HL-60 (cell line): ENCODE measurements at regions not wholly inside any gene's neighbourhood (a gene's known extent, or its start where the extent isn't known, plus 50 kb on each side); places are given as distances from the start of the nearest gene placed in this dataset.

Experiments used
- DNase-seq, 2 experiments: peaks; one replicate each; pipeline ENCODE4 v3.0.0-alpha.2; 2010 to 2020; ENCODE audit warnings: low read depth in 1 of 2, low spot score in 1 of 2
- H3K27ac ChIP-seq: fragments of 250-450 bp; sonication (Bioruptor Pico); replicated peaks from 2 replicates; pipeline ENCODE4 v1.5.1; 2020; ENCODE audit warnings: mild to moderate bottlenecking, moderate library complexity
- H3K27me3 ChIP-seq: fragments of 250-450 bp; sonication (Bioruptor Pico); 2 replicates; pipeline ENCODE4 v1.5.1; 2021; ENCODE audit warnings: mild to moderate bottlenecking, moderate library complexity; ENCODE audit not compliant: insufficient read depth, poor library complexity, severe bottlenecking
- H3K4me3 ChIP-seq: replicated peaks from 2 replicates; pipeline ENCODE4 v1.5.1; 2011; ENCODE audit warnings: mild to moderate bottlenecking, control low read depth, low read length; ENCODE audit not compliant: insufficient read depth
- CTCF ChIP-seq: IDR thresholded peaks from one replicate; pipeline ENCODE4 v1.5.1; 2011; ENCODE audit warnings: low read length, control low read depth, inconsistent platforms; ENCODE audit not compliant: insufficient read depth
- GABPA ChIP-seq: IDR thresholded peaks from 2 replicates; pipeline ENCODE4 v1.6.1; 2012; ENCODE audit warnings: low read depth
- POLR2AphosphoS5 ChIP-seq: IDR thresholded peaks from 2 replicates; pipeline ENCODE4 v1.6.1; 2012; ENCODE audit warnings: low read depth
- REST ChIP-seq: IDR thresholded peaks from 2 replicates; pipeline ENCODE4 v1.6.1; 2012; ENCODE audit warnings: low read depth; ENCODE audit not compliant: insufficient replicate concordance
- SPI1 ChIP-seq: IDR thresholded peaks from 2 replicates; pipeline ENCODE4 v1.6.1; 2012; ENCODE audit warnings: low read depth, mild to moderate bottlenecking, borderline replicate concordance

GRCh38 chr22:22798232-22798616, 89.4 kb upstream of the IGLL5 start:
- H3K4me3 ChIP-seq = no peak overlapping the region
- DNase-seq = no peak
- no peak overlapping the region for H3K27ac ChIP-seq
- H3K27me3 ChIP-seq = no peaks in the 10 kb centered on the region
- TF ChIP-seq CTCF (no peak), POLR2AphosphoS5 (no peak), GABPA (no peak), SPI1 (no peak), REST (no peak)

GRCh38 chr22:22798716-22799115, 88.9 kb upstream of the IGLL5 start:
- Histone ChIP-seq H3K4me3 (no peak overlapping the region), H3K27ac (no peak overlapping the region), H3K27me3 (no peaks in the 10 kb centered on the region)
- TF ChIP-seq SPI1 (no peak), POLR2AphosphoS5 (no peak), CTCF (no peak), REST (no peak), GABPA (no peak)
- DNase-seq = no peak

- H3K4me3 ChIP-seq = no peak overlapping the region
- TF ChIP-seq SPI1 (no peak), CTCF (no peak), POLR2AphosphoS5 (no peak), GABPA (no peak)
- H3K27ac ChIP-seq = no peak overlapping the region
- H3K27me3 ChIP-seq = no peaks in the 10 kb centered on the region
- no peak for DNase-seq
Measured at GRCh38 chr22:22799561-22799960, 88.1 kb upstream of the IGLL5 start.

- Histone ChIP-seq H3K4me3 (no peak overlapping the region), H3K27me3 (no peaks in the 10 kb centered on the region), H3K27ac (no peak overlapping the region)
- no peak for DNase-seq
- TF ChIP-seq POLR2AphosphoS5 (no peak), CTCF (no peak), GABPA (no peak), REST (no peak), SPI1 (no peak)
Measured at GRCh38 chr22:22800716-22801115, 86.9 kb upstream of the IGLL5 start.
